GM03348 (cell line): ENCODE measurements at regions not wholly inside any gene's neighbourhood (a gene's known extent, or its start where the extent isn't known, plus 50 kb on each side); places are given as distances from the start of the nearest gene placed in this dataset.

Experiments
- DNase-seq: peaks from one replicate; pipeline ENCODE4 v3.0.0; 2012; ENCODE audit warnings: low spot score

- no peak for DNase-seq
These were observed 415.4 kb downstream of the SLITRK5 start for GRCh38 chr13:88086577-88086976.

GRCh38 chr13:88097541-88097940 lies 426.4 kb downstream of the SLITRK5 start:
- no peak for DNase-seq

- DNase-seq, result no peak
These were observed 432.7 kb downstream of the SLITRK5 start for GRCh38 chr13:88103824-88104223.

DNA sequence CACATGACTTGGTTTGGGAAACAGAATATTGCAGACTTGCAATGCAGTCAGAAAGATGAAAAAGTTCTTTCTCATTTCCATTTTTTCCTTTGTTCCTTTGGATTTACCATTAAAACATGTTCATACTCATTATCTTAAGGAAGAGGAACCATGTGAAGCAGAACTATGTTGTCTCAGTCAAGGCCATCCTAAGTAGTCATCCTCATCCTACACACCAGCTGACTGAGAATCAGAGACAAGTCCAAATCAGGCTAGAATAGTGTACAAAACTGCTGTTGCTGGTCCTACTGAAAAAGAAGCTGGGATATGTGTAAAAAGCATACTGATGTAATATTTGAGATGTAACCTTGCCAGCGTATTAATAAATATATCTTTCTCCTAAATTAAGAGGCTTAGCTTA lies 433.4 kb downstream of the SLITRK5 start:
- no peak for DNase-seq

DNA sequence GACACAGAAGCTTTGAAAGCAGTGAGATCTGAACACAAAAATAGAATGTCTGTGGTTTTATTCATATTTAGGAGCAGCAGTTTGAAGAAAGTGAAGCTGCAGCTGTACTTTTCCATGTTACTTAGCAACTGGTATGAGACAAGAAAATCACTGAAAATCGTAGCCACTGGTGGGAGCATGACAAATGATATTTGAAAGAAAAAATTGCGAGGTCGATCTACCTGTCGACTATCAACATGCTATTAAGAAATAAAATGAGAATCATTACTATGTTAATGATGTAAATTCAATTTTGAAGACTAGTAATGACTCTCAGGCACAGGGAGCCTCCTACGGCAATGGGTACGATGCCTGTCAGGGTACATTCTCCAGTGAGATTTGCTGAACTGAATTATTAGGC lies 436.4 kb downstream of the SLITRK5 start:
- no peak for DNase-seq

- no peak for DNase-seq
These were observed 441.4 kb downstream of the SLITRK5 start for GRCh38 chr13:88112526-88112925.

- DNase-seq, result no peak
These were observed 444.8 kb downstream of the SLITRK5 start for GRCh38 chr13:88115976-88116375.

GRCh38 chr13:88118952-88119351 lies 447.8 kb downstream of the SLITRK5 start:
- no peak for DNase-seq

DNA sequence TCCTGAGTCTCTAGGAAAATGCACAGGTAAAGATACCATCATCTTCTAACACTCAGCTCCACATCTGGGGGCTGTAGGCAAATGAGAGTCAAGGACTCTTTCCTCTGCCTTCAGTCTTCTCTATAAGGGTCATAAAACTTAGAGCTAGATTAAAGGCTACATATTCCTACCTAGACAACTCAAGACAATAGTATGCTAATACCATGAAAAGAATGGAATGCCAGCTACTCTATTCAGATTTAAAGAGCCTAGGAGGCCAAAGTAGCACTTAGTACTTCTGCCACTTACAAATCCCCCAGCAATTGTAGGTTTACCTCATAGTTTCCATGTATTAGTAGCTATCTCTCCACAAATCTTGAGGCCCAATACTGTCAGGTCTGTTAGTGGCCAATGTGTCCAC lies 453.0 kb downstream of the SLITRK5 start:
- no peak for DNase-seq

GRCh38 chr13:88125055-88125454 lies 453.9 kb downstream of the SLITRK5 start:
- no peak for DNase-seq

GRCh38 chr13:88136098-88136790 lies 465.1 kb downstream of the SLITRK5 start:
- DNase-seq, result no peak

- DNase-seq, result no peak
These were observed 471.5 kb downstream of the SLITRK5 start for GRCh38 chr13:88142653-88143052.

DNA sequence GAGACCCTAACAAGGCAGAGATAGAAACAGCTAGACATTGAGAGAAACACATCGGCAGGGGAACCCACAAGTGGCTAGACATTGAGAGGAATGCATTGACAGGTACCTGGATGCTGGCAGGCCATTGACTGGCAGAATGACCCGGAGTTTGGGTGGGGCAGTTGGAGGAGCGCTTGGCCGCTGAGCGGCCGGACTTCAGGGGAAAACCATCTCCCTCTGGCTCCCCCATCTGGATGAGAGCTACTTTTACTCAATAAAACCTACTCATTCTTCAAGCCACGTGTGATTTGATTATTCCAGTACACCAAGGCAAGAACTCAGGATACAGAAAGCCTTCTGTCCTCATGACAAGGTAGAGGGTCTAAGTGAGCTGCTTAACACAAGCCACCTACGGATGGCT lies 473.4 kb downstream of the SLITRK5 start:
- no peak for DNase-seq

DNA sequence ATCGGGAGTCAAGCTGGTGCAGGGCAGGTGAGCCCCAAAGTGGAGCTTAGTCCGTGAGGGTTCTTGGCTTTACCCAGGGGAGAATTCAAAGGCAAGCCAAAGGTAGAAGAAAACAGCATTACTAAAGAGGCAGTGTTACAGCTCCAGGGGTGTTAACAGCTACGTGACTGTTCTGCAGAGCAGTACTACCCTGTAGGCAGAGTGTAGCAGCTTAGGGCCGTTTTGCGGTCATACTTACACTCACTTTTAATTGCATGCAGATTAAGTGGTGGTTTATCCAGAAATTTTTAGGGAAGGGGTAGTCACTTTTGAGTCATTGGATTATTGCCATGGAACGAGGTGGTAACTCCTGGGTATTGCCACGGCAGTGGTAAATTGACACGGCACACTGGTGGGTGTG lies 482.2 kb downstream of the SLITRK5 start:
- no peak for DNase-seq

GRCh38 chr13:88154001-88154400 lies 482.8 kb downstream of the SLITRK5 start:
- DNase-seq, result no peak

GRCh38 chr13:88162076-88162702 lies 491.0 kb downstream of the SLITRK5 start:
- DNase-seq, result no peak

DNA sequence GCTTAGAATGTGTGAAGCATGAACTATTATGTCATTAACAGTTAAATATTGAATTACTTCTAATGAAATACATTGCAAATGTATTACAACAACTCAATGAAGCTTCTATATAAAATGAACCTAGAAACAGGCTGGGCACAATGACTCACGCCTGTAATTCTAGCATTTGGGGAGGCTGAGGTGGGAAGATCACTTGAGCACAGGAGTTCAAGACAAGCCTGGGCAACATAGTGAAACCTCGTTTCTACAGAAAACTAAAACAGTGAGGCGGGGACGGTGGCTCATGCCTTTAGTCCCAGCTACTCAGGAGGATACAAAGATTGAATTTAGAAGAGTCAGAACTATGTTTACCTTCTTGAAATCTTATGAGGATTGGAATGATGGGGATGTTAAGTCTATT lies 505.1 kb downstream of the SLITRK5 start:
- DNase-seq, result no peak

GRCh38 chr13:88183440-88183839 lies 512.3 kb downstream of the SLITRK5 start:
- DNase-seq, result no peak

DNA sequence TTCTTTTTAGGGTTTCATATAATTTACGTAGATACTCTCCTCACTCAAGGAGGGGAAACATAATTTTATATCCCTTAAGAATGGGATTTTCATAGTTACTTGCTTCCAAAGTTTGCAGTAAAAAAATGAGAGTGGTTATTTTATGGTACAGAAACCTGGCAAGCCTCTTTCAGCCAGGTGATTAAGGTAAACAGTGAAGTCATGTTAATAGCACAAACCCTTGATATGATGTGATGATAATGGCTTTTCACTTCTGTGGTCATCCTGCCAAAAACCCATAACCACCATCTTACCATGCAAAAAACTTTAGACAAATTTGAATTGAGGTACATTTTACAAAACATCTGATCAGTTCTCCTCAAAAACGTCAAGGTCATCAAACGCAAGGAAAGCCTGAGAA lies 517.8 kb downstream of the SLITRK5 start:
- no peak for DNase-seq

DNA sequence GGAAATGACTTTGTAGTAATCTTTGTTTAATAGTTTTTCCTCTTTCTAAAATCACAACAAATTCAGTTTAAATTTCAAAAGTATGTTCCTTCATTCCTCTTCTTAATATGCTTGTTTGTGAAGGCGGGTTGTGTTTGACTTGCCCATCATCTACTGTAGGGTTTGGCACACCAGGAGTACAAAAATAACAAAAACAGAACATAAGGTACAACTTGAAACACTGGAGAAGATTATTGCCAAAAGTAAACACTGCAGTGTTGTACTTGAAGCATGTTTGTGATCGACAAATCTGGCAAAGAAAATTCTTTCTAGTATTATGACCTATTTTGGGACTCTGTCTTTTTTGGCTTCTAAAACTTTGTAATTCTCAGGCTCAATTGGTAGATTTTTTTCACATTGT lies 518.6 kb downstream of the SLITRK5 start:
- no peak for DNase-seq

DNA sequence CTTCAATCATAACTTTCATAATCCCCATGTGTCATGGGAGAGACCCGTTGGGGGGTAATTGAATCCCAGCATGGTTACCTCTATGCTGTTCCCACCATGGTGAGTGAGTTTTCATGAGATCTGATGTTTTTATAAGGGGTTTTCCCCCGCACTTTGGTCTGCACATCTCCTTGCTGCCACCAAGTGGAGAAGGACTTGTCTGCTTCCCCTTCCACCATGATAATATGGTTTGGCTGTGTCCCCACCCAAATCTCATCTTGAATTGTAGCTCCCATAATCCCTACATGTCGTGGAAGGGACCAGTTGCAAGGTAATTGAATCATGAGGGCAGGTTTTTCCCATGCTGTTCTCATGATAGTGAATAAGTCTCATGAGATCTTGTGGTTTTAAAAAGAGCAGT lies 524.9 kb downstream of the SLITRK5 start:
- no peak for DNase-seq

DNA sequence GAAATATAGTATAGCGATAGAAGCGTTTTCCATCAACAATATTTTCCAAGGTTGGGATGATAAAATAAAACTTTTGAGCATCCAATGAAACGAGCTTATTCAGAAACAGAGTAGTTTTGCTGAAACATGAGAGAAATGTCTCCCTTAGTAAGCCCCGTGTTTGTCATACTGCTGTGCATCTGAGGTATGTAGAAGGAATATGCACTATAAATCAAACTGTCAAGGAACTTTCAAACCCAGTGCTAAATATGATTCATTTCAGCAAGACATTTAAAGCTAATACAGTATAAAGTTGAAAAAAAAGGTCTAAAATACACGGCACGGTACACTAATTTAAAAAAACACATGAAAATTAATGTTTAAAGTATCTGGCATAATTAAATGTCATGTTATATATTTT lies 546.2 kb downstream of the SLITRK5 start:
- no peak for DNase-seq

DNA sequence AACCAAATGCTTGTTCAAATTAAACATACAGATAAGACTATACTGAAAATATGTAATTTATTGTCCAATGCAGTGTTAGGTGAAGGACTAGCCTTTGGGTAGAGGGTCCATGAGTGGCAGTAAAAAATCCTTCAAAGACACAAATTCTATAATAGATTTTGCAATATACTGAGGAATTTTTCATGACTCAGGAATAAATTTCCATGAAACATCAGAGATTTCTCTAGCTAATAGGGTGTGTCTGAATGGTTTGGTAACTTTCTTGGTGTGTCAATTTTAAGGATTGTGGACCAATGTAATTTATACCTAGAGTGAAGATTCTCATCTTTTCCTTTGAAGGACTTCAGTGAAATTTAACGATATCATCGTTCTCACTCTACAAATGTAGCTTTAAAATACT lies 546.7 kb downstream of the SLITRK5 start:
- DNase-seq, result no peak

GRCh38 chr13:88223958-88224357 lies 552.8 kb downstream of the SLITRK5 start:
- no peak for DNase-seq
